Hepatocyte (in vitro differentiated cells): ENCODE measurements at regions not wholly inside any gene's neighbourhood (a gene's known extent, or its start where the extent isn't known, plus 50 kb on each side); places are given as distances from the start of the nearest gene placed in this dataset.

Experiments
- DNase-seq: peaks from one replicate; pipeline ENCODE4 v3.0.0-alpha.2; 2016; ENCODE audit warnings: low spot score
- H2AFZ ChIP-seq: fragments of 200-600 bp; sonication (generic); 2 replicates; pipeline ENCODE4 v1.6.0; 2016; ENCODE audit warnings: antibody characterized with exemption, mild to moderate bottlenecking
- H3K27ac ChIP-seq: fragments of 200-600 bp; sonication (generic); 2 replicates; pipeline ENCODE4 v1.5.1; 2016; ENCODE audit warnings: mild to moderate bottlenecking
- H3K27me3 ChIP-seq: fragments of 200-600 bp; sonication (generic); 2 replicates; pipeline ENCODE4 v1.6.1; 2016
- H3K36me3 ChIP-seq: fragments of 200-600 bp; sonication (generic); replicated peaks from 2 replicates; pipeline ENCODE4 v1.5.1; 2016; ENCODE audit warnings: low read depth; ENCODE audit not compliant: insufficient read depth
- H3K4me1 ChIP-seq: fragments of 200-600 bp; sonication (generic); 2 replicates; pipeline ENCODE4 v1.5.1; 2016; ENCODE audit warnings: mild to moderate bottlenecking, moderate library complexity; ENCODE audit not compliant: insufficient read depth
- H3K4me2 ChIP-seq: fragments of 200-600 bp; sonication (generic); 2 replicates; pipeline ENCODE4 v1.6.0; 2016
- H3K4me3 ChIP-seq: fragments of 200-600 bp; sonication (generic); 2 replicates; pipeline ENCODE4 v1.5.1; 2016; ENCODE audit warnings: mild to moderate bottlenecking
- H3K79me2 ChIP-seq: fragments of 200-600 bp; sonication (generic); 2 replicates; pipeline ENCODE4 v1.6.0; 2017; ENCODE audit warnings: mild to moderate bottlenecking
- H3K9me2 ChIP-seq: fragments of 200-600 bp; sonication (generic); replicated peaks from 2 replicates; pipeline ENCODE4 v1.6.0; 2017; ENCODE audit warnings: mild to moderate bottlenecking; ENCODE audit not compliant: insufficient read depth
- H3K9me3 ChIP-seq: fragments of 200-600 bp; sonication (generic); 2 replicates; pipeline ENCODE4 v1.5.1; 2016; ENCODE audit warnings: low read depth, mild to moderate bottlenecking
- H4K20me1 ChIP-seq: fragments of 200-600 bp; sonication (generic); 2 replicates; pipeline ENCODE4 v1.6.0; 2016; ENCODE audit warnings: mild to moderate bottlenecking; ENCODE audit not compliant: insufficient read depth, poor library complexity, severe bottlenecking
- EZH2 ChIP-seq: fragments of 200-600 bp; sonication (generic); IDR thresholded peaks from 2 replicates; pipeline ENCODE4 v1.6.1; 2016; ENCODE audit warnings: antibody characterized with exemption, mild to moderate bottlenecking, borderline replicate concordance
- EZH2phosphoT487 ChIP-seq: fragments of 200-600 bp; sonication (generic); IDR thresholded peaks from one replicate; pipeline ENCODE4 v1.6.1; 2018; ENCODE audit warnings: antibody characterized with exemption, mild to moderate bottlenecking, low read depth, moderate library complexity; ENCODE audit not compliant: unreplicated experiment, severe bottlenecking
- WGBS: methylation state at CpG from one replicate; pipeline ENCODE4 v1.1.6; 2016; ENCODE audit warnings: low lambda C conversion rate; ENCODE audit errors: missing lambda C conversion rate; 5-methylcytosine and 5-hydroxymethylcytosine counted together
- TF ChIP-seq, protein P1 (sequence below): fragments of 200-600 bp; sonication (generic); IDR thresholded peaks from 2 replicates; pipeline ENCODE4 v1.5.1; 2016; ENCODE audit warnings: antibody characterized with exemption, mild to moderate bottlenecking; ENCODE audit not compliant: poor library complexity

DNA sequence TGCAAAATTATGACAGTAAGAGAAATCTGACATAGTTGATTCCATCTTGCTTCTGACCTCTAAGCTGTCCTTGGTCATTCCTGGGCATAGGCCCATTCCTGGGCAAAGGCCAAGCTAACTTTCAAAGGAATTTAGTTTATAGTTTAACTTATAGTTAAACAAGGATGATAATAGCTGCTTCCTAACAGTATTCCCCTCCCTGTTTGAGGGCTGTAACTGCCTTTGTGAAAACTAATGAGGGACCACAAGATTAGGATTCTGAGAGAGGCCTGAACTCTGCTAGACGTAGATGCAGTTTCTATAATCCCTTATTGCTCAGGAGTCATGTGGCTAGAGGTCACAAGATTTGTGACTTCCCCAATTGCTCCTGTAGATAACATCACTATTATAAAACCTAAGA lies 80.2 kb upstream of the ASIC2 start:
- no peaks in the 10 kb centered on the region for H3K36me3 ChIP-seq
- H3K4me3 ChIP-seq: no peak overlapping the region
- 46% methylated on average over 1 of the region's 1 CpG for WGBS
- peaks cover 17% of the 10 kb centered on the region for H3K4me1 ChIP-seq
- no peak for DNase-seq
- H2AFZ ChIP-seq: no peak overlapping the region
- H3K27ac ChIP-seq: peak overlapping the region; percentile 39
- no peaks in the 10 kb centered on the region for H3K27me3 ChIP-seq
- no peaks in the 10 kb centered on the region for H3K79me2 ChIP-seq
- TF ChIP-seq EZH2phosphoT487 (no peak), EZH2 (no peak)
- TF ChIP-seq, protein P1, sequence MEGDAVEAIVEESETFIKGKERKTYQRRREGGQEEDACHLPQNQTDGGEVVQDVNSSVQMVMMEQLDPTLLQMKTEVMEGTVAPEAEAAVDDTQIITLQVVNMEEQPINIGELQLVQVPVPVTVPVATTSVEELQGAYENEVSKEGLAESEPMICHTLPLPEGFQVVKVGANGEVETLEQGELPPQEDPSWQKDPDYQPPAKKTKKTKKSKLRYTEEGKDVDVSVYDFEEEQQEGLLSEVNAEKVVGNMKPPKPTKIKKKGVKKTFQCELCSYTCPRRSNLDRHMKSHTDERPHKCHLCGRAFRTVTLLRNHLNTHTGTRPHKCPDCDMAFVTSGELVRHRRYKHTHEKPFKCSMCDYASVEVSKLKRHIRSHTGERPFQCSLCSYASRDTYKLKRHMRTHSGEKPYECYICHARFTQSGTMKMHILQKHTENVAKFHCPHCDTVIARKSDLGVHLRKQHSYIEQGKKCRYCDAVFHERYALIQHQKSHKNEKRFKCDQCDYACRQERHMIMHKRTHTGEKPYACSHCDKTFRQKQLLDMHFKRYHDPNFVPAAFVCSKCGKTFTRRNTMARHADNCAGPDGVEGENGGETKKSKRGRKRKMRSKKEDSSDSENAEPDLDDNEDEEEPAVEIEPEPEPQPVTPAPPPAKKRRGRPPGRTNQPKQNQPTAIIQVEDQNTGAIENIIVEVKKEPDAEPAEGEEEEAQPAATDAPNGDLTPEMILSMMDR: no peak
- no peak overlapping the region for H3K4me2 ChIP-seq
- H3K9me3 ChIP-seq: no peaks in the 10 kb centered on the region
- H4K20me1 ChIP-seq: no peaks in the 10 kb centered on the region
- no peaks in the 10 kb centered on the region for H3K9me2 ChIP-seq

- Histone ChIP-seq H2AFZ (peak overlapping the region; percentile 12), H3K4me3 (no peak overlapping the region), H3K9me3 (no peaks in the 10 kb centered on the region), H3K27me3 (no peaks in the 10 kb centered on the region), H3K79me2 (no peaks in the 10 kb centered on the region), H3K36me3 (no peaks in the 10 kb centered on the region), H3K4me2 (peak overlapping the region; percentile 25), H3K9me2 (no peaks in the 10 kb centered on the region), H4K20me1 (no peaks in the 10 kb centered on the region), H3K4me1 (peaks cover 17% of the 10 kb centered on the region), H3K27ac (peak overlapping the region; percentile 82)
- DNase-seq: peak; percentile 42
- TF ChIP-seq, protein P1: no peak
- TF ChIP-seq EZH2 (no peak), EZH2phosphoT487 (no peak)
- WGBS: 38% methylated on average over 5 of the region's 5 CpGs
Observed at GRCh38 chr17:33375103-33375502, 82.0 kb upstream of the ASIC2 start.

DNA sequence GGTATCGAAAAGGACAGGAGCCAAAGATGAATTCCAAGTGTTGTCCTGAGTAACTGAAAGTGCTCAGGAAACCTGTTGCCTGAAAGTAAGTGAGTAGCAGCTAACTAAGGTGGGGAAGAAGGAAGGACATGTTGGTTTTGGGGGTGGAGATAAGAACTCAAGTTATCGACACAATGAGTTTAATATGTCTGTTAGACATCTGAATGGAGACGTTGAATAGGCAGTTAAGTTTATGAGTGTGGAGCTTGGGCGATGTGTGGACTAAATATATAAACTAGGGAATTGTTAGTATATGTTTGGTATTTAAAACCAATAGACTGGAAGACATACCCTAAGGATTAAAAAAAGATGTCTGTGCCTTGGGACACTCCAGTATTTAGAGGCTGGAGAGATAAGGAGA lies 82.7 kb upstream of the ASIC2 start:
- H3K4me3 ChIP-seq: no peak overlapping the region
- H3K36me3 ChIP-seq: no peaks in the 10 kb centered on the region
- H3K27ac ChIP-seq: peak overlapping the region; percentile 82
- H3K4me1 ChIP-seq: peaks cover 17% of the 10 kb centered on the region
- no peaks in the 10 kb centered on the region for H4K20me1 ChIP-seq
- H3K4me2 ChIP-seq: peak overlapping the region; percentile 25
- WGBS: 53% methylated on average over 4 of the region's 4 CpGs
- H3K9me3 ChIP-seq: no peaks in the 10 kb centered on the region
- H3K79me2 ChIP-seq: no peaks in the 10 kb centered on the region
- no peak overlapping the region for H2AFZ ChIP-seq
- DNase-seq: no peak
- TF ChIP-seq, protein P1: no peak
- TF ChIP-seq EZH2 (no peak), EZH2phosphoT487 (no peak)
- H3K27me3 ChIP-seq: no peaks in the 10 kb centered on the region
- H3K9me2 ChIP-seq: no peaks in the 10 kb centered on the region
